ENCODE measurements at regions not wholly inside any gene's neighbourhood (a gene's known extent, or its start where the extent isn't known, plus 50 kb on each side); places are given as distances from the start of the nearest gene placed in this dataset.
"Not testable (repeated sequence)": the region's sequence is repeated elsewhere in the genome, so short reads cannot be mapped to it uniquely, and the experiment has no call there.

DNA sequence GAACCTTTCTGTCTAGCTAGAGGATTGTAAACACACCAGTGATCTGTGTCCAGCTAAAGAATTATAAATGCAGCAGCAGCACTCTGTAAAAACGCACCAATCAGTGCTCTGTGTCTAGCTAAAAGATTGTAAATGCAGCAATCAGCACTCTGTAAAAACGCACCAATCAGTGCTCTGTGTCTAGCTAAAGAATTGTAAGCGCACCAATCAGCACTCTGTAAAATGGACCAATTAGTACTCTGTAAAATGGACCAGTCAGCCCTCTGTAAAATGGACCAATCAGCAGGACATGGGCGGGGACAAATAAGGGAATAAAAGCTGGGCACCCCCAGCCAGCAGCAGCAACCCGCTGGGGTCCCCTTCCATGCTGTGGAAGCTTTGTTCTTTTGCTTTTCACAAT, 204.1 kb upstream of the UBL3 start:
- not testable (repeated sequence) for DNase-seq

DNA sequence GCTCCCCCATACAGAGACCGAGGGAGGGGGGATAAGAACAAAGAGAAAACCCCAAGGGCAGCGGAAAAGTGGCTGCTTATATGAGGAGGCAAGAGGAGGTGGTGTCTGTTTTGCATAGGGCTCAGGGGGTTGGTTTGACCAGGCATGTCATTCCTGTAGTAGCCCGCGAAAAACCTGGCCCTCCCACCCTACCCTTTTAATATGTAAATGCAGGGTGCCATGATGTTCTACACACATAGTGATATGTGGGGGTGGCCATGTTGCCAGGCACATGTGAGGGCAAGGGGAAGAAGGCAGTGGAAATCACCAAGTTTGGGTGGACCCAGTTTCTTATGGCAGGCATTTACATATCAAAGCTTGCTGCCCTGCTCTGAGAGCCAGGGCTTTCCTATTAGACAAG, 203.5 kb upstream of the UBL3 start:
- DNase-seq, result no peak

DNA sequence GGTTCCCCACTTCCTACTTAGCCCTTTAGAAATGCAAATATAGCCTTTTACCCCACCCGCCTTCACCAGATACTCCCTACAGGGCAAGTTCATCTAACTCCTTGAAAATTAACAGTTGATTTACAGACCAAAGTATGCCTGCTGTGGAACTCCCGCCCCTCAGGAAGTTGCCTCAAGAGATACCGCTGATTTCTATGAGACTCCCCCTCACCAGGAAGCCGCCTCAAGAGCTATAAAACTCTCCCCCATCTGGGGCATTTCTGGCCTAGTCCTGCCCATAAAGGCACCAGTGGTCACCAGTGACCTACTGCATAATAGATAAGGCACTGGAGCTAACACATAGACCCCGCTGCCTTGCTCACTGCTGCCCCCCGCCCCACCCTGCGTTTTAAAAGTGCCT, 201.7 kb upstream of the UBL3 start:
- no peak for DNase-seq

- DNase-seq, result no peak
Measured at GRCh38 chr13:30051531-30052060, 201.2 kb upstream of the UBL3 start.

DNA sequence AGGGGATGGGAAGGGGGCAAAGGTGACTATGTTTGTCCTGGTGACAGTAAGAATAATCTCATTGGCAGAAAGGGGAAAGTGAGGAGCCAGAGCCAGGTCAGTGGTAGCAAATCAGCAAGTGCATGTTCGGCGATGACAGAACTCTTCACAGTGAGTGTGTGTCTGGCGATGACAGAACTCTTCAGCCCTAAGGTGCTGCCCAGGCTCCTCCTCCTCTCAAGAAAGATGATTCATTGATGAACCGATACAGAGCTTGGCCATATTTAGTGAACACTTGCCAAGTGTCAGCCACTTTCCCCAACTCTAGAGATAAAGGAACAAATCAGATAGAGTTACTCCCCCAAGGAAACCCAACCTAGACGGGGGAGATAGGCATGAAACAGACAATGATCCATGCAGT, 199.3 kb upstream of the UBL3 start:
- no peak for DNase-seq

DNA sequence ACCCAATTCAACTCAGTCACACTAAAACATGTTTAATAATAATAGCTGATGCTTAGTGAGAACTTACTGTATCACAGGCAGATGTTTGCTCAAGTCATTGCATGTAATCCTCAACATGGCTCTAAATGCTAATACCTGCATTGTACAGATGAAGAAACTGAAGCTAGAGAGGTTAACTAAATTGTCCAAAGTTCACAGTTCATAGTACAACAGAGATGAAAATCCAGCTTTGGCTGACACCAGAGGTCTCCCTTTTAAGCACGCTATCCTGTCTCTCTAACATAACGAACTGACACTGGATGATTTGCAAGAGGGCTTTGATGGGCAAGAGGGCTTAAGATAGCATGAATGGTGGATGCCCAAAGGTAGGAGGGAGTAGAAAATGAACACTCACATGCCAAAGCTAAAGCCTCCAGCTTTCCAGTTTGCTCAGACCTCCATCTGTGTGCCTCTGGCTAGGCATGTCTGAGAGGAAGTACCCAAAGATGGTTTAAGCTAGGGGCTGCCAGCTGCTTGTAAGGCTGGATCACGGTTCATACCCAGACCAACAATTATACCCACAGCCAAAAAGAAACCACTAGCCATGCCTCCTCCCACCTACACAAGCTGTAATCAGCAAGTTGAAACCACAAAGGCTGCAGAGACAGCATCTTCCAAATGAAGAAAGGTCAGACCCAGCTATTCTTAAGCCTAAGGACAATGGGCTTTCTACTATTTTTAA, 196.9 kb upstream of the UBL3 start:
- DNase-seq, result no peak

DNA sequence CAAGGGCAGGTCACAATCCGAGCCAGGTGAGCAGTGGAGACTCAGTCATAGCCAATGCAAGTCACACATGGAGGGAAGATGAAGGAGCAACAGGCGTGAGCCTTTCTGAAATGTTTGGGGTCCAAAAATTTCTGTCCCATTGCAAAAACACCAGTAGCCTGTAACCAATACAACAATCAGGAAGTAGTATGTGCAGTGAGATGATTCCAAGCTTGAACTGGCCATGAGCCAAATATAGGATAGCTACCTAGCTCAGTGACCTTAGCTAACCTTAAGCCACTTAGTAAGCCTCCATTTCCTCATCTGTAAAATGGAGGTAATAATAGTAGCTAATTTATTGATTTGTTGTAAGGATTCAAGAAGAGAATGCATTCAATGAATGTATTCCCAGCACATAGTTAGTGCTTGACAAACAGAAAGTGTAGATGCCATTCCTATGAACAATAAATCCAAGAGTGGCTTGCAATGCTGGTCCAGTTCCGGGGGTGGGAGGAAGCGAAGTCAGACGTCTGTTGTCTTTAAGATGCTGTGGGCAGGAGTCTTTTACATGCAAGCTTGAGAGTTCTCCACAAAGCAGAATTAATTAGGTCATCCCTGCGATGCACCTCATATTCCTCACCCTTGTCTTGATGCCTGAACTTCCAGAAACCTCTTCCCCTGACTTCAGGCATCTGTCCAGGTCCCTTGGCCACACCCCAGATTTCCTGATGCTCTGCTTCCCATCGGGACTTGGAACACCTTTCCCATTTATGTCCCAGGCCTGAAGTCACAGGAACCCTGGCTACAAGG, 195.7 kb upstream of the UBL3 start:
- no peak for DNase-seq

- no peak for DNase-seq
Measured at GRCh38 chr13:30044932-30045331, 194.5 kb upstream of the UBL3 start.

GRCh38 chr13:30043631-30043925, 193.2 kb upstream of the UBL3 start:
- no peak for DNase-seq

GRCh38 chr13:30042891-30043630, 192.6 kb upstream of the UBL3 start:
- DNase-seq, result no peak

DNA sequence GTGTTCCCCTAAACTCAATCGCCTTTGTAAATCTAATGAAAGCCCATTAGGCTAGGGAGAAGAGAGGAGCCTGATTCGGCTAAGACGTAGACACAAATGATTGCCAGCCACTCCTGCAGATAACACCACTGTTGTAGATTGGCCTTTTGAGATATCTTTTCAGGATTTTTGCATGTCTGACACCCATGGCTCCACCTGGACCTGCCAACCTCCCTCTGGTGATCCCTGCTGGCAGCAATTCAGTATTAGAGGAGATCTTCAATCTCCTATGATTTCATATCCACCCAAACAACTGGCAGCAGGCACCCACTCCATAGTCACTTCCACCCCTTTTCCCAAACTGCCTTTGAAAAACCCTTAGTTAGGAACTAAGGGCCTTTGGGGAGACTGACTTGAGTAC, 191.9 kb upstream of the UBL3 start:
- DNase-seq, result no peak

DNA sequence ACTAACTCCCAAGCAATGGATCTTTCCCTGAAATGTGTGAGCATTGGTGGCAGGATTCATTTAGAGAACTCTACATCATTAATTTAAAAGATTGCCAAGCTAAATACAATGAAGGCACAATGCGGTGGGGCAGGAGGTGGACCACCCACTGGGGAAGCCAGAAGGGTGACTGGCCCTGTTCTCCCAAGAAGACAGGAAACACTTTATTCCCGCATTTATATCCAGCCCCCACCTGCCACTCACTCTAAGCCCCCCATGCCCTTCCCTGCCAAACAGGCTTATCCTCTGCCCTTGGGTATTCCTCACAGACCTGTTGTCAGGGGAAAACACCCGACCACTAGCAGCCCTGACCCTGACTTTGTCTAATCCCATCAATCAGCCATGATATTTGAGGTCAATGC, 189.1 kb upstream of the UBL3 start:
- no peak for DNase-seq

DNA sequence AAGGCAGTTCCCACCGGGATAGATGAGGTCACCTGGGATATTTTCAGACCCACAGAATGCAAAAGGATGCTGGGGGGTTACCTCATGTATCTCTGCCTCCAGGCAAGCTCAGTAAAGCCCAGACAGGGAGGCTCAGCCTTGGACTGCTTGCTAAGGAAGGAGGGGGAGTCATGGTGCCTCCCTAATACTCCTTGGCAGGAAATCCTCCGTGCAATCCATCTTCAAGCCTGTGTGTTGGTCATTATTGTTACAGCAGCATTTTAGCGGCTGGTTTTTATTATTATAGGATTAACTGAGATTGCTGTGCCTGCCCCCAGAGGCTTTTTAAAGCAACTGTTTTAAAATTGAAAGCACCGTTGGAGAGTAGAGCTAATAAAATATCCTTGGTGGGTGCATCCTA, 188.5 kb upstream of the UBL3 start:
- no peak for DNase-seq

DNA sequence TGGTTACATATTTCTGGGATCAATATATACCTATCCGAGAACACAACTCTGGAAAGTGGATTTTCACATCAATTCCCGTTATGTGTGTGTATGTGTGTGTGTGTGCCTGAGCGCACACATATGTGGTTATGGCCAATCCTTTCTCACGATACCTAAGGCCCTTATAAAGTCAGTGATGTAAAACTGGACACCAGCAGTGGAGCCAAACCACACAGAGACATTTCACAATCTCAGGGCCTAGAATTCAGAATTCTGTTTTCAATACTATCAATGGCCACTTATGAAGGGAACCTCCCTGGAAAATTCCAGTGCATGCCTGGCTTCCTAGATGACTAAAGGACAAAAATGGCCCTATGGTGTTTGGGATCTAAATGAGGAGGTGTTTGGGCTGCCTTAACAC, 187.3 kb upstream of the UBL3 start:
- DNase-seq, result no peak

DNA sequence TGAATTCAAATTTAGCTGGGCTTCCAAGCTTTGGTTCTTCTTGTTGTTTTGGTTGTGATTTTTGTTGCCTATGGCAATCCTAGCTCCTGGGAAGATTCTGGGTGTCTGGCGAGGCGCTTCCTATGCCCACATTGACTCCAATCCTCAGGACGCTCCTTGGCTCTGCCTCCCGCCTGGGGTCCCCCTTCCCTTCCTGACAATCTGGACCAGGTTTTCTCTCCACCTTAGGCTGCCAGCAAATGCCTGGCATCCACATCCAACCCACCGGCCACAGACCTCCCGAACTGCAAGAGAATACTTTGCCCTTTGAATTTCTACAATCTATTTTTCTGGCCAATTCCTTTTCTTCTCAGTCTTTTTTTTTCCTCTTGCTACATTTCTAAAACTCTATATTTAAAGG, 186.9 kb upstream of the UBL3 start:
- no peak for DNase-seq

GRCh38 chr13:30034458-30034795, 184.0 kb upstream of the UBL3 start:
- DNase-seq, result no peak

GRCh38 chr13:30033681-30034457, 183.5 kb upstream of the UBL3 start:
- DNase-seq, result peak; percentile 51

GRCh38 chr13:30032263-30032662, 181.8 kb upstream of the UBL3 start:
- no peak for DNase-seq

GRCh38 chr13:30031488-30031887, 181.1 kb upstream of the UBL3 start:
- no peak for DNase-seq

- no peak for DNase-seq
Measured at GRCh38 chr13:30030141-30030750, 179.8 kb upstream of the UBL3 start.

- DNase-seq, result no peak
Measured at GRCh38 chr13:30027569-30028455, 177.4 kb upstream of the UBL3 start.

DNA sequence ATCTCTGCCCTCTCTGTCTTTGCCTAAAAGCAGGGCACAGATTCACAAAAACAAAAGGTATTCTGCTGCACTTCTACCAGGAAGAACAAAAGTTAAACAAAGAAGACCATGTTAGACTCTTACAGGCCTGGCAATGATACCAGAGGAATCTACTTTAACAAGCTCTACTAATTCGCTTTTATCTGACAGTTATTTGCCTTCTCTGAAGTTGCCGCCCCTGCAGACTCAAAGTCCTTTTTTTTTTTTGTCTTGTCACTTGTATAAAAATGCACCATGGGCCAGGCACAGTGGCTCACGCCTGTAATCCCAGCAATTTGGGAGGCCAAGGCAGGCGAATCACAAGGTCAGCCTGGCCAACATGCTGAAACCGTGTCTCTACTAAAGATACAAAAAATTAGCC, 176.5 kb upstream of the UBL3 start:
- no peak for DNase-seq
